Ascending aorta (tissue), 2 donors: ENCODE measurements at regions not wholly inside any gene's neighbourhood (a gene's known extent, or its start where the extent isn't known, plus 50 kb on each side); places are given as distances from the start of the nearest gene placed in this dataset.

Source experiments
- DNase-seq, 2 donors: peaks; one replicate each; pipeline ENCODE4 v3.0.0-alpha.2; 2019; ENCODE audit warnings: low spot score in 2 of 2
- H3K27ac ChIP-seq, 2 donors: fragments of 200-600 bp; sonication (generic); one replicate each; pipeline ENCODE4 v1.5.1; 2016 to 2017; ENCODE audit warnings: mild to moderate bottlenecking in 1 of 2
- H3K27me3 ChIP-seq: fragments of 200-600 bp; sonication (generic); one replicate; pipeline ENCODE4 v1.5.1; 2017
- H3K36me3 ChIP-seq, 2 donors: fragments of 200-600 bp; sonication (generic); one replicate each; pipeline ENCODE4 v1.5.1; 2016
- H3K4me1 ChIP-seq, 2 donors: fragments of 200-600 bp; sonication (generic); one replicate each; pipeline ENCODE4 v1.5.1; 2016 to 2017; ENCODE audit warnings: mild to moderate bottlenecking in 1 of 2
- H3K4me3 ChIP-seq, 2 donors: fragments of 200-600 bp; sonication (generic); one replicate each; pipeline ENCODE4 v1.5.1; 2016 to 2017; ENCODE audit warnings: mild to moderate bottlenecking in 1 of 2
- H3K9me3 ChIP-seq, 2 donors: fragments of 200-600 bp; sonication (generic); one replicate each; pipeline ENCODE4 v1.5.1; 2016
- intact Hi-C: fragments of 100-400 bp; cut with DNase I; formaldehyde crosslinking; loops from one replicate; pipeline ENCODE4 v1.15.1; 2023
- TF ChIP-seq, protein P1 (sequence below), 3 experiments: fragments of 200-600 bp in 2 of 3; fragments of 450-650 bp in 1 of 3; sonication (generic) in 2 of 3; IDR thresholded peaks; one replicate each; pipeline ENCODE4 v1.5.1; 2016 to 2019; ENCODE audit warnings: antibody characterized with exemption in 3 of 3, mild to moderate bottlenecking in 1 of 3, moderate library complexity in 1 of 3

DNA sequence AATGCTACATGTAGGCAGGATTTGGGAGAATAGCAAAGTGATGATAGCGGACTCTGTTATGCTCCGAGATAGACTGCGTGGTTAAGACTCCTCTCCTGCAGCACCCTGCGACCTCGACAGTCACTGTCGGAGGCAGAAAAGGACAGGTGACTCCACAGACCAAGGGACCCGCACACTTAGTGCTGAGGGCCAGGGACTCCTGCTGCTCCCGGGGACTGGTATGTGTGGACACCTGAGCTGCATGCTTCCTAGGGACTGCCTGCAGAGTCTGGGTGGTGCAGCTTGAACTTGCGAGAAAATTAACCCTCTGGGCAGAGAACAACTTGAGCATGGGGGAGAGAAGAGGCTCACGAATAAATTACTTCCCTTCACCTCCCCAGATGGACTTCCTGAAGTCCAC, 407.1 kb upstream of the PFKP start:
- no peak for DNase-seq
- Histone ChIP-seq H3K27me3 (no peaks in the 10 kb centered on the region), H3K4me3 (no peak overlapping the region), H3K36me3 (no peaks in the 10 kb centered on the region), H3K9me3 (no peaks in the 10 kb centered on the region), H3K27ac (no peak overlapping the region), H3K4me1 (no peaks in the 10 kb centered on the region)
- TF ChIP-seq, protein P1, sequence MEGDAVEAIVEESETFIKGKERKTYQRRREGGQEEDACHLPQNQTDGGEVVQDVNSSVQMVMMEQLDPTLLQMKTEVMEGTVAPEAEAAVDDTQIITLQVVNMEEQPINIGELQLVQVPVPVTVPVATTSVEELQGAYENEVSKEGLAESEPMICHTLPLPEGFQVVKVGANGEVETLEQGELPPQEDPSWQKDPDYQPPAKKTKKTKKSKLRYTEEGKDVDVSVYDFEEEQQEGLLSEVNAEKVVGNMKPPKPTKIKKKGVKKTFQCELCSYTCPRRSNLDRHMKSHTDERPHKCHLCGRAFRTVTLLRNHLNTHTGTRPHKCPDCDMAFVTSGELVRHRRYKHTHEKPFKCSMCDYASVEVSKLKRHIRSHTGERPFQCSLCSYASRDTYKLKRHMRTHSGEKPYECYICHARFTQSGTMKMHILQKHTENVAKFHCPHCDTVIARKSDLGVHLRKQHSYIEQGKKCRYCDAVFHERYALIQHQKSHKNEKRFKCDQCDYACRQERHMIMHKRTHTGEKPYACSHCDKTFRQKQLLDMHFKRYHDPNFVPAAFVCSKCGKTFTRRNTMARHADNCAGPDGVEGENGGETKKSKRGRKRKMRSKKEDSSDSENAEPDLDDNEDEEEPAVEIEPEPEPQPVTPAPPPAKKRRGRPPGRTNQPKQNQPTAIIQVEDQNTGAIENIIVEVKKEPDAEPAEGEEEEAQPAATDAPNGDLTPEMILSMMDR (IDR thresholded peaks at IDR 0.05): no peak
- intact Hi-C loops: no loop called here

DNA sequence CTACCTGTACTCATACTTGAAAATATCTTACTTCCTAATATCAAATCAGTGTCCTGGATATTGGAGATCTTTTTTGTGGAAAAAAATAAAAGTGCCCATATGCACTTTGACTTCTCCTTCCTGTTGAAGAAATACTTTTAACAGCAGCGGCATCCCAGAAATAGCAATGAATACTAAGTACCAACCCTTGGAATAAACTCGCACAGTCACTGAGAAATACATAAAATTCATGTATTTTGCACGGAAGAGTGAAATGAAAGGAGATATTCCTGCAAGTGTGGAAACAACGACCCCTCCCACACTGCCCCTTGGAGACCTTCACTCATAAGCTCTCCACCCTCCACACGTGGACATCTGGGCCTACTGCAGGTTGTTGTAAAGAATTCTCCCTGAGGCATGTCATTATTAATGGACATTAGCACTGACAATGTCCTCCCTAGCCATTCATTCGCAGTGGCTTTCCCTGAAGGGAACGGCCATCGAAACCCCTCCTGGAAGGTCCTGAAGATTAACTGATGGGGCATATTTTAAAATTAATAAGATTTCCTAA, 407.6 kb upstream of the PFKP start:
- DNase-seq: no peak
- no peak overlapping the region for H3K4me3 ChIP-seq
- no peaks in the 10 kb centered on the region for H3K27me3 ChIP-seq
- H3K36me3 ChIP-seq: no peaks in the 10 kb centered on the region
- H3K9me3 ChIP-seq: no peaks in the 10 kb centered on the region
- intact Hi-C loops: no loop called here
- no peaks in the 10 kb centered on the region for H3K4me1 ChIP-seq
- no peak overlapping the region for H3K27ac ChIP-seq
- TF ChIP-seq, protein P1 (IDR thresholded peaks at IDR 0.05): no peak

DNA sequence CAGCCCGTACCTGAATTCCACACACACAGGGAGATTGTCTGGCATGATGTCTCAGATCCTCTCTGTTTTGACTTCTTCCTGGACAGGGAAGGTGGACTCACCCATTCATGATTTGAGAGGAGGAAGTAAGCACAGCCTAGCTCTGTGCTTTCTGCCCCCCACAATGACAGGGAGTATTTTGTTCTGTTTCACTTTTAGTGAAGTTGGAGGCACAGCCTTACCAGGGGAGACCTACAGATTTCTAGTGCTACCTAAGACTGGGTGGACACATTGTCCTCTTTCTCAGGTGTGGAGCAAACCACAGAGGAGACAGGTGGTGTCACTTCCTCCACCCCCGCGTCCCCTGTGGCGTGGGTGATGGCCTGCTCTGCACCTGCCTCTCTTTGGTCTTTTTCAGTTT, 408.6 kb upstream of the PFKP start:
- no peaks in the 10 kb centered on the region for H3K9me3 ChIP-seq
- H3K27me3 ChIP-seq: no peaks in the 10 kb centered on the region
- no peak overlapping the region for H3K27ac ChIP-seq
- no peaks in the 10 kb centered on the region for H3K36me3 ChIP-seq
- TF ChIP-seq, protein P1 (IDR thresholded peaks at IDR 0.05): no peak
- no peak overlapping the region for H3K4me3 ChIP-seq
- DNase-seq: no peak
- no peaks in the 10 kb centered on the region for H3K4me1 ChIP-seq
- intact Hi-C loops: no loop called here

DNA sequence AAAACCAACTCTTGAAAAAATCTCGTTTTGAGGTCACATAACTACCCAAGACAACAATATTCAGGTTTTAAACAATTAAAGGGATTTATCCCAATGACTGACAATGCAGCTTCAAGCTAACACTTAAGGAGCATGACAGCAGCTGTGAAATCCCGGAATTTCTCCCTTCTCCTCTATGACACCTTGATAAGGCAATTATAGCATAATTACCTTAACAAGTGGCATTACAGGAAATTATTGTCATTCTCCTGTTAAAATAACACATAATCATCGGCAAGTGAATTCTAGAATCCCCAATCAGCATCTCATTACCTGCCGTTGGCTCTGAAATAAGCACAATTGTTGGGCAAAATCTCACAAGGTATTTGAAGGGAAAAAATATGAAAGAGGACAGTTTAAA, 417.0 kb upstream of the PFKP start:
- intact Hi-C loops: no loop called here
- no peaks in the 10 kb centered on the region for H3K4me1 ChIP-seq
- no peak overlapping the region for H3K4me3 ChIP-seq
- H3K27me3 ChIP-seq: no peaks in the 10 kb centered on the region
- no peak for DNase-seq
- no peaks in the 10 kb centered on the region for H3K36me3 ChIP-seq
- no peak overlapping the region for H3K27ac ChIP-seq
- TF ChIP-seq, protein P1 (IDR thresholded peaks at IDR 0.05): no peak
- no peaks in the 10 kb centered on the region for H3K9me3 ChIP-seq

DNA sequence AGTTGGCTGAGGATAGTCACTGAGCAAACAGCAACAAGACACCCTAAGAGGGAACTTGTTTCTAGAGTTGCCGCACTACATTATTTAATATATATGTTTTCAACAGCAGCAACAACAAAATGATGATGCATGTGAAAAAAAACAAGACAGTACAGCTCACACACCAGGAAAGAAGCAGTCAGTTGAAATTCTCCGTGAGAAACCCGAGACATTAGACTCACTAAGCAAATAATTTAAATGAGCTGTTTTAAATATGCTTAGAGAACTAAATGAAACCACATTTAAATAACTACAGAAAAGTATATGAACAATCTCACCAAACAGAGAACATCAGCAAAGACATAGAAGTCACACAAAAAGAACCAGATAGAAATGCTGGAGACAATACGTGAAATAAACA, 426.3 kb upstream of the PFKP start:
- Histone ChIP-seq H3K36me3 (no peaks in the 10 kb centered on the region), H3K27ac (no peak overlapping the region), H3K27me3 (no peaks in the 10 kb centered on the region), H3K9me3 (no peaks in the 10 kb centered on the region), H3K4me3 (no peak overlapping the region), H3K4me1 (no peaks in the 10 kb centered on the region)
- intact Hi-C loops: no loop called here
- TF ChIP-seq, protein P1 (IDR thresholded peaks at IDR 0.05): no peak
- no peak for DNase-seq

DNA sequence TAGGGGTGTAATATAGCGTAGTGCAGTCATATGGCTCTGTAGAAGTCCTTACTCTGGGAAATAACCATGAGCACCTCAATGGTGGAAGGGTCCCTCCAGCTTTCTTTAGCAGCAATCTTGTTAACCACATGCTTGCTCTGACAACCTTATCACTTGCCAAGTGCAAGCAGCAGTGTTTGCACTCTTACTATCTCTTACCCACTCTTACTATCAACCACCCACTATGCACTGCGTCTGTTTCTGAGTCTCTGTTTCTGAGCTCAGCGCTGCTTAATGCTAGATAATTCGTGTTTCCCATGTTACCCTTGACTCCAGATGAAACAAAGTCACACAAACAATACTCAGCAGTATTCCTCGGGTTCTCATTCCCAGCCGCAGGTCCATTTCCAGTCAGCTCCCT, 433.7 kb upstream of the PFKP start:
- DNase-seq: no peak
- Histone ChIP-seq H3K27me3 (no peaks in the 10 kb centered on the region), H3K4me3 (no peak overlapping the region), H3K4me1 (no peaks in the 10 kb centered on the region), H3K27ac (no peak overlapping the region), H3K9me3 (no peaks in the 10 kb centered on the region), H3K36me3 (no peaks in the 10 kb centered on the region)
- TF ChIP-seq, protein P1 (IDR thresholded peaks at IDR 0.05): no peak
- intact Hi-C loops: no loop called here
